ACC112 (cell line): ENCODE measurements at regions not wholly inside any gene's neighbourhood (a gene's known extent, or its start where the extent isn't known, plus 50 kb on each side); places are given as distances from the start of the nearest gene placed in this dataset.

Experiments used
- H2AFZ ChIP-seq: fragments of 200-600 bp; sonication (generic); one replicate; pipeline ENCODE4 v1.6.0; 2017; ENCODE audit warnings: antibody characterized with exemption, low read length; ENCODE audit not compliant: unreplicated experiment
- H3K27ac ChIP-seq: fragments of 200-600 bp; sonication (generic); 2 replicates; pipeline ENCODE4 v1.5.1; 2014; ENCODE audit warnings: low read depth, mild to moderate bottlenecking, antibody characterized with exemption, low read length, moderate library complexity
- H3K27me3 ChIP-seq: fragments of 200-600 bp; sonication (generic); 2 replicates; pipeline ENCODE4 v1.6.1; 2014; ENCODE audit warnings: mild to moderate bottlenecking, antibody characterized with exemption, low read length, moderate library complexity, mixed read lengths; ENCODE audit not compliant: insufficient read depth
- H3K36me3 ChIP-seq: fragments of 200-600 bp; sonication (generic); 2 replicates; pipeline ENCODE4 v1.6.1; 2016; ENCODE audit warnings: mild to moderate bottlenecking, antibody characterized with exemption, low read length, moderate library complexity, mixed read lengths; ENCODE audit not compliant: insufficient read depth
- H3K4me1 ChIP-seq: fragments of 200-600 bp; sonication (generic); one replicate; pipeline ENCODE4 v1.6.1; 2016; ENCODE audit warnings: low read length, mixed read lengths; ENCODE audit not compliant: insufficient read depth, unreplicated experiment, control insufficient read depth
- H3K4me3 ChIP-seq: fragments of 200-600 bp; sonication (generic); 2 replicates; pipeline ENCODE4 v1.5.1; 2014; ENCODE audit warnings: mild to moderate bottlenecking, low read depth, low read length
- H3K79me2 ChIP-seq: fragments of 200-600 bp; sonication (generic); one replicate; pipeline ENCODE4 v1.6.0; 2016; ENCODE audit warnings: low read length; ENCODE audit not compliant: control insufficient read depth, unreplicated experiment, insufficient read depth

GRCh38 chr3:157573281-157573680 lies 70.1 kb upstream of the VEPH1 start:
- H3K79me2 ChIP-seq, result no peaks in the 10 kb centered on the region
- peaks cover 7% of the 10 kb centered on the region for H3K4me1 ChIP-seq
- H3K27ac ChIP-seq, result no peak overlapping the region
- H3K36me3 ChIP-seq, result no peaks in the 10 kb centered on the region
- H2AFZ ChIP-seq, result no peak overlapping the region
- H3K4me3 ChIP-seq, result no peak overlapping the region
- no peaks in the 10 kb centered on the region for H3K27me3 ChIP-seq

GRCh38 chr3:157572559-157573270 lies 69.5 kb upstream of the VEPH1 start:
- H3K36me3 ChIP-seq, result peaks cover 2% of the 10 kb centered on the region; the same call in 1 of the 2 replicates
- H2AFZ ChIP-seq, result no peak overlapping the region
- H3K79me2 ChIP-seq, result no peaks in the 10 kb centered on the region
- H3K27me3 ChIP-seq, result no peaks in the 10 kb centered on the region
- H3K27ac ChIP-seq, result no peak overlapping the region
- peaks cover 7% of the 10 kb centered on the region for H3K4me1 ChIP-seq
- H3K4me3 ChIP-seq, result no peak overlapping the region

DNA sequence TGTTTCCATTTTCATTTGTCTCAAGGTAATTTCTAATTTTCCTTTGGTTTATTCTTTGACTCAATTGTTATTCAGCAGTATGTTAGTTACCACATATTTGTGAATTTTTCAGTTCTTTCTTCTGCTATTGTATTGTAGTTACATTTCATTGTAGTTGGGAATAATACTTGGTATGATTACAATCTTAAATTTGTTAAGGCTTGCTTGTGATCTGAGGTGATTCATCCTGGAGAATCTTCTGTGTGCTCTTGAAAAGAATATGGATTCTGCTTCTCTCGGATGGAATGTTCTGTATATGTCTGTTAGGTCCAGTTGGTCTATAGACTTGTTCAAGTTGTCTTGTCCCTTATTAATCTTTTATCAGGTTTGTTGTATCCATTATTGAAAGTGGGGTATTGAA lies 63.4 kb upstream of the VEPH1 start:
- no peak overlapping the region for H3K4me3 ChIP-seq
- H3K36me3 ChIP-seq, result peaks cover 3% of the 10 kb centered on the region; the same call in 1 of the 2 replicates
- no peak overlapping the region for H3K27ac ChIP-seq
- no peaks in the 10 kb centered on the region for H3K4me1 ChIP-seq
- H2AFZ ChIP-seq, result no peak overlapping the region
- no peaks in the 10 kb centered on the region for H3K27me3 ChIP-seq
- H3K79me2 ChIP-seq, result no peaks in the 10 kb centered on the region

DNA sequence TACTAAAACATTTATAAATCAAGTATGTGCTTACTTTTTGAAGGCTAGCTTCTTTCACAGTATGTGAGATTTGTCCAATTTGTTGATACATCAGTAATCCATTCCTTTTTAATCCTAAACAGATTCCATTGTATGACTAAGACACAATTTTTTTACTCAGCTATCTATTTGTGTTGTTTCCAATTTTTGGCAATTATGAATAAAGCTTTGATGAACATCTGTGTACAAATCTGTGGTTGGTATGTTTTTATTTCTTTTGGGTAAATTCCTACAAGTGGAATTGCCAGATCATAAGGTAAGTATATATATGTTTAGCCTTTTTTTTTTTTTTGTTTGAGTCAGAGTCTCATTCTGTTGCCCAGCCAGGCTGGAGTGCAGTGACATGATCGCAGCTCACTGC lies 56.2 kb upstream of the VEPH1 start:
- H3K27ac ChIP-seq, result no peak overlapping the region
- no peaks in the 10 kb centered on the region for H3K79me2 ChIP-seq
- no peaks in the 10 kb centered on the region for H3K27me3 ChIP-seq
- no peak overlapping the region for H3K4me3 ChIP-seq
- H2AFZ ChIP-seq, result no peak overlapping the region
- no peaks in the 10 kb centered on the region for H3K4me1 ChIP-seq
- no peaks in the 10 kb centered on the region for H3K36me3 ChIP-seq
